Nephron progenitor cell (in vitro differentiated cells): ENCODE measurements at regions not wholly inside any gene's neighbourhood (a gene's known extent, or its start where the extent isn't known, plus 50 kb on each side); places are given as distances from the start of the nearest gene placed in this dataset.

Experiments
- DNase-seq: peaks from one replicate; pipeline ENCODE4 v3.0.0; 2021
- H3K27ac Mint-ChIP-seq: 2 replicates; pipeline ENCODE4 v1.8.0; 2021; ENCODE audit warnings: mild to moderate bottlenecking, moderate library complexity, mixed read lengths
- H3K27me3 Mint-ChIP-seq: 2 replicates; pipeline ENCODE4 v1.8.0; 2021; ENCODE audit warnings: mild to moderate bottlenecking, low read depth, mixed read lengths; ENCODE audit not compliant: poor library complexity
- H3K36me3 Mint-ChIP-seq: 2 replicates; pipeline ENCODE4 v1.8.0; 2021; ENCODE audit warnings: low read depth, mixed read lengths
- H3K4me1 Mint-ChIP-seq: 2 replicates; pipeline ENCODE4 v1.8.0; 2021; ENCODE audit warnings: mixed read lengths
- H3K4me3 Mint-ChIP-seq: 2 replicates; pipeline ENCODE4 v1.8.0; 2021; ENCODE audit warnings: mild to moderate bottlenecking, moderate library complexity, mixed read lengths
- H3K9me3 Mint-ChIP-seq: 2 replicates; pipeline ENCODE4 v1.8.0; 2021; ENCODE audit warnings: mild to moderate bottlenecking, moderate library complexity, mixed read lengths
- TF ChIP-seq, protein P1 (sequence below): fragments of 200-600 bp; sonication (generic); IDR thresholded peaks from 2 replicates; pipeline ENCODE4 v1.5.0; 2021; ENCODE audit warnings: antibody characterized with exemption

DNA sequence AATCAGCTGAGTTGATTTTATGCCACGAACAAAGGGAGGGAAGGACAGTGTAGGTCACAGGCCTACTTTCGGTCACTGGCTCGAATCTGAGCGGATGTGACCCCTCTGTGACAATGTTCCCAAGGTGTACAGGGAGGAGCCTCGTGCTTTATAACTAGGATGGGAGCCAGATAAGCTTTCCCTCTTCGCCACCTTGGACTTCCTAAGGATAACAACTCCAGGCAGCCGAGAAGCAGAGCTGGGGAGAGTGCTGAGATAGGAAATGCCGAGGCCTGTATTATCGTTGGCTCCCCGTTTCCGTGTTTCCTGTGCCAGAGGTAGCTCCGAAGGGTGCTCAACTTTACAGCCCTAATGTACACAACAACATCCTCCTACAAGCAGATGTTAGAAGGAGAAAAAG lies 217.8 kb upstream of the IRX3 start:
- peak overlapping the region; percentile 16 for H3K4me3 Mint-ChIP-seq
- H3K27ac Mint-ChIP-seq: peak overlapping the region; percentile 68
- peaks cover 9% of the 10 kb centered on the region for H3K27me3 Mint-ChIP-seq
- no peaks in the 10 kb centered on the region for H3K9me3 Mint-ChIP-seq
- no peak for DNase-seq
- TF ChIP-seq, protein P1, sequence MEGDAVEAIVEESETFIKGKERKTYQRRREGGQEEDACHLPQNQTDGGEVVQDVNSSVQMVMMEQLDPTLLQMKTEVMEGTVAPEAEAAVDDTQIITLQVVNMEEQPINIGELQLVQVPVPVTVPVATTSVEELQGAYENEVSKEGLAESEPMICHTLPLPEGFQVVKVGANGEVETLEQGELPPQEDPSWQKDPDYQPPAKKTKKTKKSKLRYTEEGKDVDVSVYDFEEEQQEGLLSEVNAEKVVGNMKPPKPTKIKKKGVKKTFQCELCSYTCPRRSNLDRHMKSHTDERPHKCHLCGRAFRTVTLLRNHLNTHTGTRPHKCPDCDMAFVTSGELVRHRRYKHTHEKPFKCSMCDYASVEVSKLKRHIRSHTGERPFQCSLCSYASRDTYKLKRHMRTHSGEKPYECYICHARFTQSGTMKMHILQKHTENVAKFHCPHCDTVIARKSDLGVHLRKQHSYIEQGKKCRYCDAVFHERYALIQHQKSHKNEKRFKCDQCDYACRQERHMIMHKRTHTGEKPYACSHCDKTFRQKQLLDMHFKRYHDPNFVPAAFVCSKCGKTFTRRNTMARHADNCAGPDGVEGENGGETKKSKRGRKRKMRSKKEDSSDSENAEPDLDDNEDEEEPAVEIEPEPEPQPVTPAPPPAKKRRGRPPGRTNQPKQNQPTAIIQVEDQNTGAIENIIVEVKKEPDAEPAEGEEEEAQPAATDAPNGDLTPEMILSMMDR: no peak
- no peaks in the 10 kb centered on the region for H3K36me3 Mint-ChIP-seq
- H3K4me1 Mint-ChIP-seq: peaks cover 69% of the 10 kb centered on the region

DNA sequence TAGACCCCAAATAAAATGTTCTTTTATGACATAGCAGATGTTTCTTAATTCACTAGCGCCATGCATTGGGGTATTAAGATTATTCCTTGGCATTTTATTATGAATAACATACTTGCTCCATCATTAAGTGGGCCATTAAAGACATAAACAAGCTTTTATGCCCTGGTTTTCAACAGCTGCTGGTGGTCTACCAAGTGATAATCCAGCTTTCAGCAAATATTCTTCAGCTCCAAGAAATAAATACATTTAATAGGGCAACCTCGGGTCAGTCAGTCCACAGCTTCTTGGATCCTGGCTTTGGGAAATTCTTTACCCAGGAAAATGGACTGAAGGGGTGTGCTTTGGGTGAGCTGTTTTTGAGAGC lies 217.3 kb upstream of the IRX3 start:
- H3K27ac Mint-ChIP-seq: peak overlapping the region; percentile 68
- no peak overlapping the region for H3K4me3 Mint-ChIP-seq
- peaks cover 64% of the 10 kb centered on the region for H3K4me1 Mint-ChIP-seq
- H3K9me3 Mint-ChIP-seq: peaks cover 1% of the 10 kb centered on the region
- peaks cover 5% of the 10 kb centered on the region for H3K27me3 Mint-ChIP-seq
- TF ChIP-seq, protein P1: no peak
- DNase-seq: no peak
- H3K36me3 Mint-ChIP-seq: no peaks in the 10 kb centered on the region

DNA sequence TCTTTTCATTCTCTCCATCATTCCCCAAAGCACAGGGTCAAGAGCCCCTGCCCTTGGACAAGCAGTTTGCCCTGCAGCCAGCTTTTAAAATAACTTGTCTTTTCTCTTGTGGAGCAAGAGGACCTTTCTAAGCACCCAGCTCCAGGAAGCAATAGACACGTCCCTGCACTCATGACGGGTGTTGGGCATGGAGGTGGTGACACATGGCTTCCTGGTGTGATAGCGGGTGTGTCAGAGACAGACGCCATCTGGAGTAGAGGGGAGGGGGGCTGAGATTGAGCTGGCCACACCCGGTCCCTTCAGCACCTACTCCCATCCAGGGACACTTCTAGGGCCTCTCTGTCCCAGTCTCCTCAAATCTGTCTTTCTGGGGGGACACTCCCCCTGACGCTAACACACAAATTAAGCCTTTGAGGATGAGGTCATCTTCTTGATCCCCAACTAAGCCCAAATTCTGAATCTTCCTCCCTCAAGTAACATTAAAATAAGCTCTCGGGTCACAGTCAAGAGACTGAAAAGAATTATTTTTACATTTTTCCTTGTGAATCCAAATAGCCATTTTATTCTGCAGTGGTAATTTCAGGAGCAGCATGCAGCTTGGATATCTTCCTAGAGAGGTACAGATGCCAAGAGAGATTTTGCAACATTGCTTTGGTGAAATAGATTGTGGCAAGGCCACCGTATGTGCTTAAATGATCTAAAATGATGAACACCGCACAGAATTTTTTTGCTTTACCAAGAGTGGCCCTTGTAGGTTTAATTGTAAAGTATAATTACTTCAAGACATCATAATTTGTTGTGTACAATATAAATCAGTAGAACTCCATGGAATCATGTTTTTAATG lies 216.6 kb upstream of the IRX3 start:
- TF ChIP-seq, protein P1: no peak
- H3K27ac Mint-ChIP-seq: no peak overlapping the region
- DNase-seq: no peak
- no peak overlapping the region for H3K4me3 Mint-ChIP-seq
- peaks cover 7% of the 10 kb centered on the region for H3K9me3 Mint-ChIP-seq
- H3K4me1 Mint-ChIP-seq: peaks cover 58% of the 10 kb centered on the region
- H3K27me3 Mint-ChIP-seq: peaks cover 5% of the 10 kb centered on the region
- peaks cover 3% of the 10 kb centered on the region for H3K36me3 Mint-ChIP-seq

DNA sequence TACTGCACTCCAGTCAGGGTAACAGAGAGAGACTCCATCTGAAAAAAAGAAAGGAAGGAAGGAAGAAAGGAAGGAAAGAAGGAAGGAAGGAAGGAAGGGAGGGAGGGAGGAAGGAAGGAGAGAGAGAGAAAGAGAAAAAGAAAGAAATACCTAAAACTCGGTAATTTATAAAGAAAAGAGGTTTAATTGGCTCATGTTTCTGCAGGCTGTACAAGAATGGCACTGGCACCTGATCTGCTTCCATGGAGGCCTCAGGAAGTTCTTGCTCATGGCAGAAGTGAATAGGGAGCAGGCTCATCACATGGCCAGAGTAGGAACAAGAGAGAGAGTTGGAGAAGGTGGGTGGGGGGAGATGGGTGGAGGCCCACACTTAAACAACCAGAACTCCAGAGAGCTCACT lies 215.2 kb upstream of the IRX3 start:
- no peak for DNase-seq
- H3K36me3 Mint-ChIP-seq: peaks cover 16% of the 10 kb centered on the region
- peaks cover 20% of the 10 kb centered on the region for H3K9me3 Mint-ChIP-seq
- TF ChIP-seq, protein P1: no peak
- H3K4me3 Mint-ChIP-seq: no peak overlapping the region
- peaks cover 5% of the 10 kb centered on the region for H3K27me3 Mint-ChIP-seq
- H3K4me1 Mint-ChIP-seq: peaks cover 46% of the 10 kb centered on the region
- no peak overlapping the region for H3K27ac Mint-ChIP-seq

DNA sequence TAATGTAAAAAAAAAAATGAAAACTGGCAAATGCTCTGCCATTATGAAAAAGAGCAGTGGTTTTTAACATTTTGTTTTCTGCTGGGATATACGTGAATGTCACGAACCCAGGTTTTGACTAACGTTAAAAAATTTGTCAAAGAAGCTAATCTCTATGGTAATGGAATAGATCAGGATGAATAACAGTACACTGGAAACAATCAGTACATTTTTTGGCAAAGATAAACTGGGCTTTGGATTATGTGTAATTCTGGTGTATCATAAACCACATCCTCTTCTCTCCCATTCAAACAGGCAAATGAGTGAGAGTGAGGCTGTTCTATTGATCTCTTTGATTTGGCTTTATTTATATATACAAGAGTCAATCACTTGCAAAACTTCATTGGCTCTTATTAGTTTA lies 207.0 kb upstream of the IRX3 start:
- no peak overlapping the region for H3K4me3 Mint-ChIP-seq
- H3K36me3 Mint-ChIP-seq: peaks cover 16% of the 10 kb centered on the region
- TF ChIP-seq, protein P1: no peak
- H3K9me3 Mint-ChIP-seq: peaks cover 24% of the 10 kb centered on the region
- DNase-seq: no peak
- H3K27me3 Mint-ChIP-seq: peaks cover 11% of the 10 kb centered on the region
- no peak overlapping the region for H3K27ac Mint-ChIP-seq
- no peaks in the 10 kb centered on the region for H3K4me1 Mint-ChIP-seq

DNA sequence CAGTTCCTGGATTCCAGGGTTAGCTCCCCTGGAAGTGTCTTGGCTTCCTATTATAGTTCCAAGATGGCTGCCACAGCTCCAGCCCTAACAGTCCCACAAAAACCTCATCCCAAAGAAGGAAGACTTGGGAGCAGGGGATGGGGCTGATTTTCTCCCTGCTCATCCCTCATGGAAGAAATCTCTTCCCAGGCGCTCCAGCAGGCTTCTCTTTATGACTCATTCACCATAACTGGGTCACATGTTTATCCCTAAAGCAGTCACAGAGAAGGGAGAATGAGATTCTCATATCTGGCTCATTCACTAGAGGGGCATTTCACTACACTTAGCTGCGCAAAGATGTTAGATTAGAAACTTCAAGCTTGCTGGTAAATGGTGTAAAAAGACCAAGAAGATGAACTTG lies 206.5 kb upstream of the IRX3 start:
- TF ChIP-seq, protein P1: no peak
- H3K36me3 Mint-ChIP-seq: peaks cover 11% of the 10 kb centered on the region
- H3K9me3 Mint-ChIP-seq: peaks cover 19% of the 10 kb centered on the region

More for the DNA sequence above, 206.5 kb upstream of the IRX3 start:
- Mint-ChIP-seq H3K27ac (no peak overlapping the region), H3K4me1 (no peaks in the 10 kb centered on the region), H3K27me3 (peaks cover 12% of the 10 kb centered on the region), H3K4me3 (no peak overlapping the region)
- no peak for DNase-seq
